ENCODE measurements at regions not wholly inside any gene's neighbourhood (a gene's known extent, or its start where the extent isn't known, plus 50 kb on each side); places are given as distances from the start of the nearest gene placed in this dataset.
"Not testable (repeated sequence)": the region's sequence is repeated elsewhere in the genome, so short reads cannot be mapped to it uniquely, and the experiment has no call there.

DNA sequence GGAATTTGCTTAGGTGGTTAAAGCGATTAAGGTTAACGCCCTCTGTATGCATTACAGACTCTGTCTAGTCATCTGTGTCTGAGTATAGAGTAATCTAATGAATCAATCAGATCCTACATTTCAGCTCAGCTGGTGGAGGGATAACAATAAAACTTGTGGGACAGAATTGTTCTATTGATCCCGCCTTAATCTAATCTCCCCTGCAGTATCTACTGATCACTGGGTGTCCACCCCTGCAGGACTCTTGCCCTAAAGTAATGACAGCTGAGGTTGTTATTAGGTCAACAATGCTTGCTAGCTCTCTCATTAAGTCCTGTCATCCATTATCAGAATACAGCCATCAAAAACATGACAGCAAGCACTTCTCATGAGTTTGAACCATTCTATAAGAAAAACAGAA is 462.6 kb upstream of the TMEFF2 start:
- DNase-seq, result no peak

DNA sequence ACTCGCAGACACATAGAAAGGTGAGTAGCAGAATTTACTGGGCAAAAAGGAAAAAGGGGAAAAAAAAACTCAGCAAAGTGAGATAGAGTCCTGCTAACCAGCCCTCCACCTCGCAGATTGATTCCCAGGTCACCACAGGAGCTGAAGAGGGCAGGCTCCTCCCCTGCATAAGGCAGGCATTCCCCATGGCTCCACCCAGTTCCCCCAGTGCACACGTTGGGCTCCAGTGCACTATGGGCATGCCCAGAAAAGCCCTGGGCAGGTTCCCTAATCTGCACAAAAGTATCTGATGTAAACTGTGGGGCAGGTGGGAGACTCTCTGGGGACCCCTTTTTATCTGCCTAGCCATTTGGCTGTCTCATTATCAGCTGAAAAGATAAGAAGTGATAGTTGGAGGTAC is 461.2 kb upstream of the TMEFF2 start:
- no peak for DNase-seq

DNA sequence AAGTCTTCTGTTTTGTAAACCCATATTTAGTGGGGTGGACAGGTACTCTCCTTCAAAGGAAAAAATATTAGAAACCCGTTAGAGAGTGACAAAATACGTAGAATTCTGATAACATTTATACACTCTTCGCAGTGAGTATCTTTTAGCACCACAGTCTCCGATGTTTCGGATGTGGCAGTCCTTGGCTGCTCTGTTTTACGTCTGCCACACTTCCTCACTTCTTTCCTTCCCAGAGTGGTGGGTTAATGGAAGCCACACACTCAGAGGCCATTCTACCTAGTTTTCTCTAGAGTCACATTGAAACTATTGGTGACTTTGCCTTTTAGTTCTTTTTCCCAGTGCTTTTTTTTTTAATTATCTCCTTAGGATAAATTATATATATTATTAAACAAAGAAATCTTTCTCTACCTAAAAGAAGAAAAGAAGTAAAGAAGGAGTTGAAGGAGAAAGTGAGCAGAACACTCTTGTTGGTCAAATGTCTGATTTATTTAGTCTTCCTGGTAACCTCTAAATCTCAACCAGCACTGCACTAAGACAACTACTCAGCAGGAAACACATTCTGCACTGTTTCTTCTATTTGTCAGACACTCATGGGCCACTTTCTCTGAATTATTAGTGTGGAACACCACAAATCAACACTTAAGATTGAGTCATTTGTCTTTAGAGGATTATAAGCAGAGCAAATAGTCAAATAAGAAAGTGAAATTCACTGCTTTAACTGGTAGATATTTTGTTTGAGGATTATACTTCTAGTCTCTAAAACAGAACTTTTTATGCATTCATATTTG is 451.3 kb upstream of the TMEFF2 start:
- DNase-seq, result no peak

DNA sequence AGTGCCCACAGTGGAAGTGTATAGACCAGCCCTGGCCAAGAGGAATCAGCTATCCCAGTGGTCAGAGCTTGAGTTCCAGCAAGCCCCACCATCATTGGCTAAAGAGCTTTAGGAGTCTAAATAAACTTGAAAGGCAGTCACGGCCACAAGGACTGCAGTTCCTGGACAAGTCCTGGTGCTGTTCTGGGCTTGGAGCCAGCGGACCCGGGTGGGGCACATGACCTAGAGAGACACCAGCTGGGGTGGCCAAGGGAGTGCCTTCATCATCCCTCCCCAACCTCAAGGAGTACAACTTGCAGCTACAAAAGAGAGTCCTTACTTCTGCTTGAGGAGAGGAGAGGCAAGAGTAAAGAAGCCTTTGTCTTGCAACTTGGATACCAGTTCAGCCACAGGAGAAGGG is 439.8 kb upstream of the TMEFF2 start:
- DNase-seq, result no peak

DNA sequence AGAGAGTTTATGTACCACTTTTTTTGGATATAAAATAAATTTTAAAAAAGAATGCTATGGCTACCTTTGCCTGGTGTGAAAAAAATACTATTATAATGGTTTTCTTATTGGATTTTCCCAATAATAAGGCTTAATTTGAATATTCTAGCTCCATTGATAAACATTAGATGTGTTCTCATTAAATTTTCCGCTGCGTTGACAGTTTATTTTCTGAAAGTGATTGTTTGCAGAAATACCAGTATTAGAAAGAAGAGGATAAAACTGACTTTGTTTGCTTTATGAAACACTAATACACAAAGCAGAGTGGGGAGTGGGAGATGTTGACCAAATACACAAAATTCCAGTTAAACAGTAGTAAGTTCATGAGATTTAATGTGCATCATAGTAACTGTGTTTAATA is 433.3 kb upstream of the TMEFF2 start:
- DNase-seq, result no peak

DNA sequence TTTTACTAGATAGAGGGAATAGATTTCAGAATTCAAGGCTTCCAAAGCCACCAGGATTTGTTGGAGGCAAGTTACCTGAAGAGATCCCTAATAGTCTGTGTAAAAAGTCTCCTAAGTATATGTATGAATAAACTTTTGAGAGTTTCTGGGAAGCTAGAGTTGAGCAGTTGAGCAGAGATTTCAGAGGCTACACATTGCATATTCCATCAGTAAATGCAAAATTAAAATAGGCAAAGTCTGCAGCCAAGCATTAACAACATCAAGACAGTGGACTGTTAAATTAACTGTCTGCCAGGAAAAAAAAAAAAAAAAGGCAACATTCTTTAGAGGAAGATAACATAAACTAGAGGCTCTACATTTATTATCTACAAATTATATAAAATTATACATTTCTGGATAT is 420.4 kb upstream of the TMEFF2 start:
- DNase-seq, result no peak

DNA sequence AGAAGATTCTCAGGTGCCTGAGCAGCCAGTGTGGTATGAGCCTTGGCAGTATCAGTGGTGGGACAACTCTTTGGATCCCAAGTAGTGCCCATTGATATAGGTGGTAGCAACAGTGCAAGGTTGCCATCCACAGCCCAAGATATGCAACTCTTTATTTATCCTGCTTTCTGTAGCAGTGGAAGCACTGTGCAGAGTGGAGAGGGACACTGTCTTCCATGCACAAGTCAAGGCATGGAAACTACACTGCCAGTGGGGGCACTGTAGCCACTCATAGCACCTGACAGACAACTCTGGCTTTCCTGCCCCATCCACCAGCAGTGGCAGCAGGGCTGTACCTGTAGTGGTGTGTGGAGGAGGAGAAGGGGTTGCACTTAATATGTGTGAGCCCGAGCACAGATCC is 409.6 kb upstream of the TMEFF2 start:
- no peak for DNase-seq

DNA sequence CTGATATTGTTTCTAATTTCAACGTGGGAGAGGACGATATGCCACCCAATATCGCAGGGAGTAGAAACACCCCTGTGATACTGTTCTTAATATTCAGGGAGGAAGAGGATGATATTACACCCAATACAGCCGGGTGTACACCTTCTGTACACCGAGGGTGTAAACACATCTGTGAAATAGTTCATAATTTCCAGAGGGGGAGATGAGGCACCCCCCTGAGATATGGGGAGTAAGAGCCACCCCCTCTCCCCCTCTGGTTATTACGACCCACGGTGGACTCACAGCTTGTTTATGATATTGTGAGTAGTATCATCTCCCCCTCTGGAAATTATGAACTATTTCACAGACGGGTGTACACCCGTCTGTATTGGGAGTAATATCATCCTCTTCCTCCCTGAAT is 403.9 kb upstream of the TMEFF2 start:
- not testable (repeated sequence) for DNase-seq

DNA sequence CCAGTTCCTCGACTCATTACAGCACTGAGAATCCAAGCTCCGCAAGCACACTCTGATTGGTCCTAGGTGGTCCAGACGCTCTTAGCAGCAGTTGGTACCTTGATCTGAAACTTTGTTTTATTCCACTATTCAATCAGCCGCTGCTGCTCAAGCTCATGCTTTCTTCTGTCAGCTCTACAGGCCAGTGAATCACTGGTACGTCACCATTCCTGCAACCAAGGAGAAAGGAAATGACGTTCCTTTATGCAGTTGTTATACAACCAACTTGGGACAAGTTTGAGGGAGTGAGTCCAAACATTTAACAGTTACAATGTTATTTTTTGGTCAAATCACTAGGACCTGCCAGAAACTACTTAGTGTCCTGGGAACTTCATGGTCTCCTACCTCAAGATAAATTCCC is 398.8 kb upstream of the TMEFF2 start:
- DNase-seq, result no peak

DNA sequence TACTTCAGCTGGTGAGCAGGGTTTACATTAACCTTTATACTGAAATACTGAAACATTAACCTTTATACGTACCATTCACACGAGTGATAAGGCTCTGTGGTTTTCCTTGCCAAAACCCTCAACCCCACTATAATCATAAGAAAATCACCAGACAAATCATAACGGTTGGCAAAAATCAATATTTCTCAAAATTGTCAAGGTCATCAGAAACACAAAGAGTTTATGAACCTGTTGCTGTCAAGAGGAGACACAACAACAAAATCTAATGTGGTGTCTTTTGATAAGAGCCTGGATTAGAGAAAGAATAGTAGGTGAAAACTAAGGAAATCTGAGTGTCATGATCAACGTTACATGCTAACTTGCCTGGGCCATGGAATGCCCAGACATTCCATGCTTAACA is 396.9 kb upstream of the TMEFF2 start:
- no peak for DNase-seq

DNA sequence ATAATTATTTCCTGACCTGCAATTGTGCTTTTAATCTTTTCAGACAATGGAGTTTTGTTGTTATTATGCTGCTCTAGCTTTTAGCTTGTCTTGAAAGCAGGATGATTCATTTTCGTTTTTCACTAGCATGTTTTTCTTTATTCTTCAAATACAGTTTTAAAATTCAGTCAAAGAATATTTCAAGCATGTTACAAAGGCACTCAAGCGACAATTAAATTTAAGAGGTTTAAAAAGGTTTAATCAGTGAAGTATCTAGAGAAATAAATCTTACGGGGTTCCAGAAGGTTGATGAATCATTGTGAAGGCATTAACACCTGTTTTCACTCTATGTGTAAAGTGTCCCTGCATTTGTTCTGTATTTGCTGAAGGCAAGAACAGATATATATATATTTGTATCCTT is 390.7 kb upstream of the TMEFF2 start:
- no peak for DNase-seq

DNA sequence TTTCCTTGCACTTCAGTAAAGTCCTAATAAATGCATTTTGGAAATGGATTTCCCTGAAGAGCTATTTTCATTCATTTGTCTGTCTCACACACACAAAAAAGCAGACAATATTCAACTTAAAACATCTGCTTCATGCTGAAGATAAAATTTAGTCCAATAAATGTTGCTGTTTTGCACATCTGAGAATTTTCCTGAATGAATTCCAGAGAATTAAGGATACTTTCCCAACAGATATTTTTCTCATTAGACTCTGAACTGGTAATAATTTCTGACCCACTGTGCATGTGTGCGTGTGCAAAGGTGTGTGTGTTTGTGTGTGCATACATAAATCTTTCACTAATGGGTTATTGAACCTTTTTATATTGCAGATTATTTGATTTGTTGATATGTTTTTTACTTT is 390.2 kb upstream of the TMEFF2 start:
- DNase-seq, result no peak

DNA sequence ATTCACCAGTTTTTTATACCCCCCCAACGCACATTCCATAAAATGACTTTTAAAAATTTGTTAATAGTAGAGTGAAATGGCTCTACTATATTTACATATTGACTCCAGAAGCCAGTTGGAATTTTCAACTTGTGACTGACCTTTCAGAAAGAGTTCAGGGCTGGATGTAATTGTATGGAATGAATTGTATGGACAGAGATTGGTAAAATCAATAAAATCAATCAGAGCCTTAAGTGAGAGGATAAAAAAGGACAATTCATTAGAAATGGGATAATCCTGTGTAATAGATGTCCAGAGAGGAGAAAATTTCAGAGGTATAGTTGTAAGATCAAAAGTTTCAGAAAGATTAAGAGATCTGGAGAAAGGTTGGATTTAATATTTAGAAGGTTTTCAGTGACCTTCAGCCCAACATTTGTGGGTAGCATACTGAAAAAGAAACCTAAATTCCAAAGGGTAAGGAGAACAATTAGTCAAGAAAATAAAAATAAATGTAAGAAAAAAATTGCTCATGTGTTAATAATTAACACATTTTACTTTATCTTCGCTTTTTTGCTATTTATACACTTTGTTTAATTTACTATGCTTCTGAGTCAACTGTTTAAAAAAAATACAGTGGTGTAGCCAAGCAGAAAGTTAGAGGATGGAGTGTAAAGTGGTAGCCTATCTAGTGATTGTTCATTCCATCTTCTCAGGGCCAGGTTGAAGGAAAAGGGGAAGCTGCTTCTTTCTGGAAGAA is 385.4 kb upstream of the TMEFF2 start:
- DNase-seq, result no peak

DNA sequence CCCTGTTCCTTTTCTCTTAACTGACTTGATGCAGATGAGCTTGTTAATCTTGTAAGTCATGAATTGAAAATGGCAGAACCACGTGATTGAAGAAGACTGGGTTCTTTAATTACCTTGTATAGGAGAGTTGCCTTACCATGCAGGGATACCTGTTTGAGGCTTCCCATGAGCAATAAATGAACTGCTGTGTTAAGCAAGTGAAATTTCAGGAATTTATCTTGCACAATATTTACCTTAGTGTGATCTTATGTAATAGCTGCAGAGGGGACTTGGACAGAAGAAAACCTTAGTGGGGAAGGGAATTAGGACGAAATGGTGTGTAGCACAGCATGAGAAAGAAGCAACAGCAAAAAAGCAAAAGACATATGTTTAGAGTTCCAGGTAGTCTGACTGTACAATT is 384.0 kb upstream of the TMEFF2 start:
- DNase-seq, result no peak

DNA sequence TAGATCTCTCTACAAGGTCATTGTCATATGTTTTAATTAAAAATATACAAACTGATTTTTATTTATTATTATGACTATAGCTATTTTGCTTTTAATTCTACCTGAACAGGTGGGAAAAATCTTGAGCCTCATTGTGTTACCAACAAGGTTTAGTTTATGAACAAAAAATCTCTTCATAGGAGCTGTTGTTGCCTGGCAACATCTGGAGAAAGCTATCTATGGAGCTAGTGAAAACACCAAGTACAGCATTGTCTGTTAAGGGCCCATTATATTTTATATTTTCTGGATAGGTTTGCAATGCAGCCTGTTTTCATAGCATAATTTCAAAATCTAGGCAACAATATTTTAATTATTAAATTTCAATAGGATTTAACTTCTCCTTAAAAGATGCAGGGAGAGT is 383.0 kb upstream of the TMEFF2 start:
- DNase-seq, result no peak

DNA sequence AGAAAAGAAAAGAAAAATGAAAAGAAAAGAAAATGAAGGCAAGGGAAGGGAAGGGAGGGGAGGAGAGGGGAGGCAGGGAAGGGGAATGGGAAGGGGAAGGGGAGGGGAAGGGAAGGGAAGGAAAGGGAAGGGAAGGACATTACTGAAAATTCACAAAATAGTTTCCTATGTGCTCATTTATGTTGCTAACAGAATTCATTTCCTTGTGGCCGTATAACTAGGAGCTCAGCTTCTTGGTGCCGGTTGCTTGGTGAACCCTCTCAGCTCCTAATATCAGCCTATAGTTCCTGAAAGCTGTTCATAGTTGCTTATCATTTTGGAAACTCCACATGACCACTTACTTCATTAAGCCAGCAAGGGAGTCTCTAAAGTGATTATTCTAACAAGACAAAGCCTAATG is 379.8 kb upstream of the TMEFF2 start:
- DNase-seq, result no peak

DNA sequence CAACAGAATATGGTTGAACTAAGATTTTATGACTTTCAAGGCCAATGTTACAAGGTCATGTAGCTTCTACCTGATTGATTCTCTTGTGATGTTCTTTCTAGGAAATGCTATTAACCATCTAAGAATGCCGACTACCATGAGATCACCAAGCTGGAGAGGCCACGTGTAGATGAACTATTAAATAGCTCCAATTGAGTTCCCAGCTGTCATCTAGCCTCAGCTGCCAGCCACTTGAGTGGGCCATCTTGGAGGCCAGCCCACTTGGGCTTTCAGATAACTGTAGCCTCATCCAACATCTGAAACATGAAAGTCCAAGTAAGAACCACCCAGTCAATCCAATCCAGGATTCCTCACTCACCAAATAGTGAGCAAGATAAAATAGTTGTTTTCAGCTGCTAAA is 376.9 kb upstream of the TMEFF2 start:
- DNase-seq, result no peak

DNA sequence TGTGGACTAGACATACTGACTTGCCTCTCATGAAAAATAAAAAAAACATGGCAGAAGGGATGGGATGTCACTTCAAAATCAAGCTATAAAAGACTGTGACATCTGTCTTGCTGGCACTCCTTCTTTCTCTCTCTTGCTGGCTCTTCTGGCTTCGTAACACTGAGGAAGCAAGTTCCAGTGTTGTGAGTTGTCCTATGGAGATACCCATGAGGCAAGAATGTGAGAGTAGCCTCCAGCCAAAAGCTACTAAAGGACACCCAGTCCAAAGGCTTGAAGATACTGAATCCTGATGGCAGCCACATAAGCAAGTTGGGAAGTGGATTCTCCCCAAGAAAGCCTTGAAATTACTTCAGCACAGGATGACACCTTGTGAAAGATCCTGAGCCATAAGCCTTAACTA is 376.1 kb upstream of the TMEFF2 start:
- DNase-seq, result no peak

DNA sequence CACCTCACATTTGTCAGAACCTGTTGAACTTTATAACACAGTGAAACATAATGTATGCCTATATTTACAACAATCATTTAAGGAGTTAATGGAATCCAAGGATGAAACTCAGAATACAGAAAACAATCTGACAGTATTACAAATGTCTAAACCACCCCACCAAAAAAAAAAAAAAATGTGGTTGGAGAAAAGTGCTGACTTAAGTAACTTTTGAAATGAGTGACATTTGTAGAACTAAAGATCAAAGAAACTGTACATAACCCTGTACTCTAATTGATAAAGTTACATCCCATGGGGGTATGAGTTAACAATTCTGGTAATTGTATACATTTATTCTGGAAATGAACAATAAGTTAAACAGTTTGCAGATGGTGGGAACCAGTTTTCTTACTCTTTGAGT is 372.1 kb upstream of the TMEFF2 start:
- no peak for DNase-seq

DNA sequence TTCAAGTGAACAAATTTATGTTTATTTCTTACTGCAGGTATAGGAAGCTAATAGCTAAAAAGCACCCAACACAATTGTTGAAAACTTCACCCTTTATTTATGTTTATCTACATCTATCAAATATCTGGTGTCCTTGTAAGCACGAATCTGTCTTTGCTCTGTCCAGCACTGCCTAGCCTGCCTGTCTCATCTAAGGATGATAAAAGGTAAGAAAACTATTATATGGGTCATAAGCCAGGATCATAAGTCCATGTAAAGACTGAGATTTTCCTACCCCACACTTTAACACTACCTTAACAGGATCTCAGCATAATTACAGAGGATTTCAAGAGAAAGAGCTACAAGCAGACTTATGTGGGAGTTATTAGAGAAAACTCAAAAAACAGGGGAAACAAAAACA is 365.6 kb upstream of the TMEFF2 start:
- no peak for DNase-seq

DNA sequence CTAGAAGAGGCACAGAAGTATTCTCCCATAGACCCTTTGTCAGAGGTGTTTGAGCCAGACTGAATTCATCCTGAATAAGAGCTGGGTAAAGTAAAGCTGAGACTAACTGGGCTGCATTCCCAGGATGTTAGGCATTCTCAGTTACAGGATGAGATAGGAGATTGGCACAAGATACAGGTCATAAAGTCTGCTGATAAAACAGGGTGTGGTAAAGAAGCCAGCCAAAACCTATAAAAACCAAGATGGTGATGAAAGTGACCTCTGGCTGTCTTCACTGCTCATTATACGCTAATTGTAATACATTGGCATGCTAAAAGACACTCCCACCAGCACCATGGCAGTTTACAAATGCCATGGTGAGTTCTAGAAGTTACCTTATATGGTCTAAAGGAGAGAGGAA is 364.9 kb upstream of the TMEFF2 start:
- DNase-seq, result no peak

DNA sequence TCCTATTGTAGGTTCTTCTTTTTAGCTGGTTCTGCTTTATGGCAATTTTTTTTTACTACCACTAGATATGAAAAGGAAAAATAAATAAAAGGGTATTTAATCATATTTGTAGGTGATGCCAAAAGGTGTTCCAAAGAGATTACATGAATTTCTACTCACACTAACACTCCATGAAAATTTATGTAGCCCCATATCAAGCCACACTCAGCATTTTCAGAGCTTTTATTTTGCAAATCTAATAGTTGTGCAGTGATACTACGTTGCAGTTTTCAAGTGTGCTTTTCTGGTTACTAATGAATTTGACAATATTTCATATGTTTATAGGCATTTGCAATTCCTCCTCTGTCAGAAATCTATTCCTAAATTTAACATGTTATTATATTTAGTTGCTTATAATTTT is 363.9 kb upstream of the TMEFF2 start:
- no peak for DNase-seq

DNA sequence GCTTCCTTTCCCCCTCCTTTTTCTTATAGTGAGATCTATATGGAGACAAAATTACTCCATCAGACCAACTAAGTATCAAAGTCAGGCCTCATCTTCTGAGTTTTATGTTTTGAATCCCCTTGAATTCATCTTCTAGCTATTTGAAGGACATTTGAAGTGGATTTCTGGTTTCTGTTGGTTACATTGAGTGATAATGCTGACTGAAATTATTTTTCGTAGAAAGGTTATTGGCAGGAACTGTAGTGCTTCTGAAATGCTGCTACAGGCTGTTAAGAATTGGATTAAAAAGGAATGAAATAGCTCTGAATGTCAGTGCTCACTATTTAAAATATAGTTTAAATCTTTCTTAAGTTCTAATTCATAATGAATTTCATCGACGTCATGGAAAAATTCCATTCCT is 361.0 kb upstream of the TMEFF2 start:
- no peak for DNase-seq

DNA sequence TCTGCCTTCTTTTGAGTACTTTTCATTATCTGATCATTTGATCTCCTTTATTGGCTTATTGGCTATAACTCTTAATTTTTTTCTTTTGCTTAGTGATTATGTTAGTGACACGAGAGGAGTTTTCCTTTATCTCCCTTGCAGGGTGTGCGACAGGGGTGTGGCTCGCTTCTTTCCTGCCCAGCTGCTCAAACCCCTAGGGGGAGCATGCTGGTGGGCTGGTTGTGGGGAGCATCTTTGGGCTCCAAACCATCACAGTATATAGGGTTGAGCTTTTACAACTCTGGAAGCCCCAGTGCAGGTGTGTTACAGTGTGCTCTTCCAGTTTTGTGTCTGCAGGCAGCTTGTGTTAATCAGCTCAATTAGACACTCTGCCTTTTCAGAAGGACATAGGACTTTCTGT is 357.0 kb upstream of the TMEFF2 start:
- DNase-seq, result no peak

DNA sequence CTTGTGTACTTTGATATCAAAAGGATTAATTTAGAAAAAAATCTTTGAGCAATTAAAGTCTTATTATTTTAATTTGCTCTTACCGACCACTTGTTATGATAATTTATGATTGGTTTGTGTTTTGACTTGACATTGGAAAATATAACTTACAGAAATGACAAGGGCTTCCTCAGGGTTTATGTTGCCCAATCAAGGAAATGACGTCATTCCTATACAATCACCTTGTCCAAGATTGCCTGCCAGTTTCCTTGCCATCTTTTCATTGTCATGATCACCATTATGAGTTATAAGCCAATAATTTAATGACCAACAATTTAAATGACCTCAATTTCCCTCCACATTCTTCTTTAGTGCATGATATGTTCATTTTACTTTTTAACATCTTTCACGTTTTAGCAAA is 351.8 kb upstream of the TMEFF2 start:
- peak; percentile 1 for DNase-seq
